ENCODE measurements at regions not wholly inside any gene's neighbourhood (a gene's known extent, or its start where the extent isn't known, plus 50 kb on each side); places are given as distances from the start of the nearest gene placed in this dataset.

DNA sequence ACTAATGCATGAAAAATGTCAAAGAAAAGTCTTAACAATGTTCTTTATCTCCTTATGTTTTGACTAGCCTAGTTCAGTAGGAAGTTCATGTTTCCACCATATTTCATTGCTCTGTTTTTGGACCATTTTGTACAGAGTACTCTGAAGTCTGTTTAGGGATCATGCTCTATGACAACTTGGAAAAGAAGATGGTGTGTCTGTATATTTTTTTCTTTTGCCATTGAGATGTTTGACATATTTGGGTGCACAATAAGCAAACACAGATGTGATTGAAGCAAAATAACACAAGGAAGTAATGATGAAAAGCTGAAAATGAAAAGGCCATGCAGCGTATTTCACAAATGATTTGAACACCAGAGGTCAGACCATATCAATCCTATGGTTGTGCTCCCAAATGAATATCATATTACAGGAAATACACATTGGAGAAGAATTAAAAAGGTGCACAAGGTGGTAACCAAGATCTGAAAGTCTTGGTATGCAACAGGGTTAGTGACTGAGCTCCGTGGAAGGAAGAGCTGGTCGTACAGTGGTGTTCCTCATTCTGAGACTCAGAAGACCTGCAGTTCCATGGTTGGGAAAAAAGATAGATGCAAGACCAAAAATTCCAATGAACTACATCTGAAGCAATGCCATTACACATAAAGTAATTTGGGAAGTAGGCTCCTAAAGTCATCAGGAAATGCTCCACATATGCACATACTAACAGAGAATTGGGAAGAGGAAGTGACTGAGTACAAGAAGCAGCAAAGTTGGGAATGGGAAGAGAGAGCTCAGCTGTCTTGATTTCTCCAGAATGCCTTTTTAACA, 463.5 kb downstream of the LMO4 start:
- DNase-seq: no peak

- no peak for DNase-seq
Measured at GRCh38 chr1:87794788-87795614, 466.3 kb downstream of the LMO4 start.

- no peak for DNase-seq
Measured at GRCh38 chr1:87795615-87796337, 467.1 kb downstream of the LMO4 start.

DNA sequence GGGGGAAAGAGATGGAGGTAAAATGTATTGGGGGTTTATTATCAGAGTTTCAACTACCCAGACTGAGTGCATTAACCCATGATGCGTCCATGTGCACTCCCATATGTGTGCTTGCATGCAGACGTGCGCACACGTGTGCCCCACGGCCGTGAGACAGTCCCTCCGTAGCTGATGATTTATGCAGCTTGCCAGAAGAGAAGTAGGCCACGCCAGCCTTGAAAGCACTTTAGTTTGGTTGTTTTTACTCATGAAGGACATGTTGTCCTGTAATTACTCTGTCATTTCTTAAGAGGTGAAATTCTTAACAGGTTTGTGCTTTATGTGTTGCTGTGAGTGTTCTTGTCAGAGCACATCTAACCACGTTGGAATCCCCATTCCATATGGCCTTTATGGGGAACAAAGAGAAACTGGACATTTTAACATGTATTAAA, 467.8 kb downstream of the LMO4 start:
- DNase-seq: no peak

- DNase-seq: no peak
Measured at GRCh38 chr1:87799451-87799850, 470.8 kb downstream of the LMO4 start.

- DNase-seq: no peak
Measured at GRCh38 chr1:87800006-87800405, 471.3 kb downstream of the LMO4 start.

- DNase-seq: no peak
Measured at GRCh38 chr1:87803375-87803774, 474.7 kb downstream of the LMO4 start.

- DNase-seq: no peak
Measured at GRCh38 chr1:87804128-87804527, 475.4 kb downstream of the LMO4 start.

DNA sequence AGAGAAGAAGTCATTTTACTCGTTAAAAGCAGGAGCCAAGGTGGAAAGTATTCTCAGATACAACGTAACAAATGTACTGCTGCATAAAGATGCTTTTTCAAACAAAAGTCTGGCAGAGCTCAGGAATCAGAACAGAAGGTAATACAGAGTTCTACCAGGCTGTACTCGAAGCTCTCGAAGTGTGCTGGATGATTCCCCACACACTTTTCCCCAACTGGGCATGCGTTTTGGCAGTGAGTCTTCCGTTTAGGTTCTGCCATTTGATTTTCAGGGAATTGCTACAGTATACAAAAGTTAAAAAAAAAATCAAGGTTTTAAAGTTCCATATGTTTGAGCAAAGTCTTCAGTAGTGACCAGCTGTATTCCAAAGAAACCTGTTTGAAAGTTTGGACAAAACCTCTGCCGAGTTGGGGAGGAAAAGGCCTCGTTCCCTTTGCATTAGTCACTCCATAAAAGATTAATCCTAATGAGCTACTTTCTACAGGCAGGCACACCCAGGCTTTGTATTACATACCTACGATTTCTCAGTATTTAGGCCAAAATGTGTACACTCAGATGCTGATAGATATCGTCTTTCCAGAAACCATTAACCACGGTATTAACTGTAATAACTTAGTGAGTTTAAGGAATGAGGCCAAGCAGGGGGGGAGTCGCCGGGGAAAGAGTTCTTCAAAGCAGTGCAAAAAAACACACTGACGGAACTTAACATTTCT, 477.1 kb downstream of the LMO4 start:
- DNase-seq: peak; percentile 24

- DNase-seq: no peak
Measured at GRCh38 chr1:87806379-87807094, 477.9 kb downstream of the LMO4 start.

GRCh38 chr1:87810166-87810565, 481.5 kb downstream of the LMO4 start:
- no peak for DNase-seq

DNA sequence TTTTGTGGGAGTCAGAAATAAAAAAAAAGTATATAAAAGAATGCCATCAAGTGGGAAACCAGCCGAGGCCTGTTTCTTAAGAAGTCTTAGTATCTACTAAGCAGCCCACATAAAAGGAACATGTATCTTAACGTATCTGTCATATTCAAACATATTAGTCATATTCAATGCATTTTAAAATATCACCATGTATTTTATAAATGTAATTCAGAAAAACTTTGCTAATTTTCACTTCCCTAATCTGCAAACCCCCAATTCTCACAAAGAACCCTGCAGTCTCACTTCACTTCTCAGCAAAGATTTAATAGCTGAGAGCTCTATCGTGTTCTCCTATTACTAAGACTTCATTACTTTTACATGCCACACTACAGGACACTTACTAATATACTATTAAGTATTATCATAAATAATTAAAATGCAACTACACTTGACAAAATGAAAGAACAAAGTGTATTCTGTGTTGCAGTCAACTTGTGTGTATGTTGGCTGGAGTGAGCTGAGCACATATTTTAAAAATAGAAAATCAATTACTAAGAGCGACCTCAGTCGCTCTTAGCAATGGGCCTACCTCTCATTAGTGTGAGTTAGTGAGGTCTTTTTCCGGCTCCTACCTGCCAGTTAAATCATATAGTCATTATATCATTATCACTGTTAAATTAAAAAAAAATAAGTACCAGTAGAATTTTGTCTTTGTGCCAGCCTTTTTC, 484.3 kb downstream of the LMO4 start:
- DNase-seq: no peak

DNA sequence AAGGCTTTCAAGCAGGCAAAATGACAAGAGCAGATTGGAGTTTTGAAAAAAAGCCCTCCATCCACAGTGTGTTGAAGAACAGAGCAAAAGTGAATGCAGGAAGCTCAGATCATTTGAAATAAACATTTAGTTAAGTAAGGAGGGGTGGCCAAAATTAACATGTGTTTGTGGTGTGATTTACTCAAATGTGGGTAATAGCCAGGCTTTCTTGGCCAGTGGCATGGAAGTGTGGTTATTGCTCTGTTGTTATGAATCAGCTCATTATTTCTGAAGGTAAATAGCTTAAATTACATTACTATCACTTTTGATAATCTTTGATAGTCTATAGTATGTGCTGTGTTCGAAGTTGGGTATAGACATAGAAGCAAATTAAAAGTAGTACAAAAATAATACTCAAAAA, 485.9 kb downstream of the LMO4 start:
- no peak for DNase-seq

- DNase-seq: no peak
Measured at GRCh38 chr1:87816646-87817045, 488.0 kb downstream of the LMO4 start.

DNA sequence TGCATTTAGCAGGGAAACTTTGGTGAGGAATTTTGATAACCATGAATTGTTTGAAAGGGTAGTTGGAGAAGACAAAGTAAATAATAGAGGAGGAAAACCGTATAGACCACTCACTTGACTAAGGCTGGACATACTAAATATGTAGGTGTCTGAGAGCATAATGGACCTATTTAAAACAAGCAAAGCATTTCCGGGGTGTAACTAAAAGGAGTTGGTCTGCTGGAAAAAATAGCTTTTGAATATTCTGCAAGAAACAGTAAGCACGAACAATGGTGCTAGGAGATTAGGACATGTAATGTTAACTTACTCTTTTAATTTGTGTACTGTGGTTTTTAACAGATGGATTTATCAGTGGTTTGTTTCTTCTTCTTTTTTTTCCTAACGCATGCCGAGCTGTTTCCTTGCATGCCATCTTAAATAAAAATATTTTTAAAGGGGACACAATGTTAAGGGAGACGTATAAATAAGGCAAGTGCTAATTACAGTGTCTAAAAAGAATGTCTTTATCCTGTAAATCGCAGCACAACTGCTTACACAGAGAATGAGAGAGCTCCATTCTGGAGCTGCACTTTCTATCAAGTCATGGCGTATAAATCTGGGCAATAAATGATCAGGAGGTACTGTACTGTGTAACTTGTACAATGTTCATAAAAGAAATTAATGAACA, 492.1 kb downstream of the LMO4 start:
- DNase-seq: no peak

- no peak for DNase-seq
Measured at GRCh38 chr1:87821335-87821697, 492.6 kb downstream of the LMO4 start.

DNA sequence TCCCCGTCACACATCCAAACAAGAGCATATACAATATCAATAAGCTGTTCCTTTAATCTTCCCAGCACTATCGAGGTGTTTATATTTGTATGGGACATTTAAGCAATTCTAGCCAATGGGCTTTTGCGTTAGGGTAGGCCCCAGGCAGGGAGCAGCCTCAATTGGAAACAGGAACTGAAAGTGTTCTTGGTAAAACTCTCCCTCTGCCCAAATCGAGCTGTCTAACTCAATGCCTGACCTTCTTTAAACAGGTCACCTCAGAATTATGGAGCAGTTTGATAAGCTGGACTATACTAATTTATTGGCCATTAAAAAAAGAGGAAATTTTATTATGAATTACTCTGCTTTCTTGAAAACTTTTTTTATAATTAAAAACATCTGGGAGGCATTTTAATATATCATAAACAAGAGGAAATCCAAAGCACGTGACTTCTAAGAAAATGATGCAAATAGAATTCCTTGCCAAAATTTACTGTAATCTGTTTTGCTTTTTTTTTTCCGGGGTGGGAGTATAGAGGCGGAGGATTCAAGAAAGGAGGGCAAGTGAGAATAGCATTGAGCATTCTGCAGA, 498.1 kb downstream of the LMO4 start:
- no peak for DNase-seq

GRCh38 chr1:87829360-87829759, 500.7 kb downstream of the LMO4 start:
- DNase-seq: no peak

DNA sequence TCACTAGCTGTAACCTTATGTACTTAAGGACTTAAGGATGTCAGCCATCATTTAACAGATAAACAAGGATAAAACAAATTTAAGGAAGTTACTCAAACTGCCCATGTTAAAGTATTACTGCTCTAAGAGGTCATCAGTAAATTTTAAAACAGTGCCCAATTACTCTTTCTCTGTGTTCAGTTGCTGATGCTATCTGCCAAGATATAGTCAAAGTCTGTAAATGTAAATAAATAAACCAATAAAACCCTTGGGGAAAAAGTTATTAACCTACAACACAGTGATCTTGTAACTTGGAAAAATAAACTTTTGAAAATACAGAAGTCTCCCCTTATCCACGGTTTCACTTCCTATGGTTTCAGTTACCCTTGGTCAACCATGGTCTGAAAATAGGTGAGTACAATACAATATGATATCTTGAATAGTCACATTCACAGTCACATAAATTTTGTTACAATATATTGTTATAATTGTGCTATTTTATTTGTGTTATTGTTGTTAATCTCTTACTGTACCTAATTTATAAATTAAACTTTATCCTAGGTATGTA, 501.8 kb downstream of the LMO4 start:
- no peak for DNase-seq

GRCh38 chr1:87833166-87833565, 504.5 kb downstream of the LMO4 start:
- no peak for DNase-seq

All from T1000 (cell line).